ENCODE measurements at regions not wholly inside any gene's neighbourhood (a gene's known extent, or its start where the extent isn't known, plus 50 kb on each side); places are given as distances from the start of the nearest gene placed in this dataset.

GRCh38 chr10:58971796-58972491 lies 204.5 kb upstream of the PHYHIPL start:
- no peak for DNase-seq

GRCh38 chr10:58972576-58973234 lies 203.7 kb upstream of the PHYHIPL start:
- DNase-seq: no peak

- DNase-seq: no peak
Measured at GRCh38 chr10:58973235-58973595, 203.2 kb upstream of the PHYHIPL start.

- DNase-seq: no peak
Measured at GRCh38 chr10:58976254-58976653, 200.2 kb upstream of the PHYHIPL start.

- DNase-seq: no peak
Measured at GRCh38 chr10:58979711-58980110, 196.7 kb upstream of the PHYHIPL start.

- no peak for DNase-seq
Measured at GRCh38 chr10:58980826-58981415, 195.5 kb upstream of the PHYHIPL start.

- DNase-seq: no peak
Measured at GRCh38 chr10:58981846-58982245, 194.6 kb upstream of the PHYHIPL start.

GRCh38 chr10:58982470-58983239 lies 193.8 kb upstream of the PHYHIPL start:
- DNase-seq: no peak

- DNase-seq: no peak
Measured at GRCh38 chr10:58985216-58985615, 191.2 kb upstream of the PHYHIPL start.

GRCh38 chr10:58989486-58990039 lies 186.9 kb upstream of the PHYHIPL start:
- DNase-seq: no peak

- no peak for DNase-seq
Measured at GRCh38 chr10:58990693-58991092, 185.8 kb upstream of the PHYHIPL start.

- DNase-seq: no peak
Measured at GRCh38 chr10:58991856-58992255, 184.6 kb upstream of the PHYHIPL start.

- no peak for DNase-seq
Measured at GRCh38 chr10:58992830-58993460, 183.5 kb upstream of the PHYHIPL start.

GRCh38 chr10:58993480-58994221 lies 182.8 kb upstream of the PHYHIPL start:
- DNase-seq: no peak

GRCh38 chr10:58994226-58995057 lies 182.0 kb upstream of the PHYHIPL start:
- no peak for DNase-seq

- DNase-seq: no peak
Measured at GRCh38 chr10:58995058-58995596, 181.3 kb upstream of the PHYHIPL start.

- no peak for DNase-seq
Measured at GRCh38 chr10:58996063-58996462, 180.4 kb upstream of the PHYHIPL start.

GRCh38 chr10:58996866-58997265 lies 179.6 kb upstream of the PHYHIPL start:
- no peak for DNase-seq

GRCh38 chr10:58998924-58999713 lies 177.3 kb upstream of the PHYHIPL start:
- no peak for DNase-seq
